CD4-positive, CD25-positive, alpha-beta regulatory T cell (primary cell): ENCODE measurements at regions not wholly inside any gene's neighbourhood (a gene's known extent, or its start where the extent isn't known, plus 50 kb on each side); places are given as distances from the start of the nearest gene placed in this dataset.

Experiments
- ATAC-seq, 2 donors: fragments of 150-1000 bp; cut with Tn5 transposase; one replicate each; pipeline ENCODE4 v1.10.0; 2021; ENCODE audit warnings: low read depth in 2 of 2, moderate number of reproducible peaks in 2 of 2, moderate library complexity in 1 of 2
- DNase-seq, 3 donors: peaks; one replicate each; pipeline versions ENCODE4 v3.0.0 to v3.0.0-alpha.2; 2012 to 2022; ENCODE audit warnings: mixed read lengths in 1 of 3
- H3K27ac ChIP-seq: one replicate; pipeline ENCODE4 v1.7.0; 2013; ENCODE audit warnings: mild to moderate bottlenecking, low read length; ENCODE audit not compliant: insufficient read depth, poor library complexity, severe bottlenecking
- H3K27me3 ChIP-seq: one replicate; pipeline ENCODE4 v1.7.0; 2013; ENCODE audit warnings: low read length; ENCODE audit not compliant: control insufficient read depth, insufficient read depth
- H3K36me3 ChIP-seq: one replicate; pipeline ENCODE4 v1.7.0; 2013; ENCODE audit warnings: mild to moderate bottlenecking, low read length, moderate library complexity; ENCODE audit not compliant: control insufficient read depth, insufficient read depth
- H3K4me1 ChIP-seq: 2 replicates; pipeline ENCODE4 v1.7.0; 2013; ENCODE audit warnings: mild to moderate bottlenecking, low read length; ENCODE audit not compliant: insufficient read depth, control insufficient read depth, poor library complexity, severe bottlenecking
- H3K4me3 ChIP-seq: one replicate; pipeline ENCODE4 v1.7.0; 2013; ENCODE audit warnings: low read depth, mild to moderate bottlenecking, low read length, moderate library complexity
- H3K9me3 ChIP-seq, 2 experiments: 1 replicate in 1 of 2; 2 replicates in 1 of 2; pipeline ENCODE4 v1.7.0; 2013; ENCODE audit warnings: low read length in 2 of 2, mild to moderate bottlenecking in 1 of 2, moderate library complexity in 1 of 2; ENCODE audit not compliant: control insufficient read depth in 2 of 2
- H3K27ac Mint-ChIP-seq, 3 donors: one replicate each; pipeline ENCODE4 v1.8.0; 2020 to 2022; ENCODE audit warnings: mild to moderate bottlenecking in 3 of 3, mixed read lengths in 3 of 3, moderate library complexity in 2 of 3
- H3K27me3 Mint-ChIP-seq: one replicate; pipeline ENCODE4 v1.8.0; 2022; ENCODE audit warnings: mild to moderate bottlenecking, mixed read lengths
- H3K36me3 Mint-ChIP-seq: one replicate; pipeline ENCODE4 v1.8.0; 2020; ENCODE audit warnings: mixed read lengths
- H3K4me1 Mint-ChIP-seq, 4 donors: one replicate each; pipeline ENCODE4 v1.8.0; 2020 to 2022; ENCODE audit warnings: mixed read lengths in 4 of 4, mild to moderate bottlenecking in 1 of 4
- H3K4me3 Mint-ChIP-seq, 4 donors: one replicate each; pipeline ENCODE4 v1.8.0; 2020 to 2022; ENCODE audit warnings: mild to moderate bottlenecking in 4 of 4, mixed read lengths in 4 of 4, moderate library complexity in 3 of 4
- H3K9me3 Mint-ChIP-seq, 7 donors: one replicate each; pipeline ENCODE4 v1.8.0; 2020 to 2022; ENCODE audit warnings: mixed read lengths in 7 of 7, mild to moderate bottlenecking in 3 of 7, moderate library complexity in 2 of 7

- DNase-seq (no peak), ATAC-seq (no peak)
- Histone ChIP-seq H3K4me3 (no peak overlapping the region), H3K27me3 (no peaks in the 10 kb centered on the region), H3K36me3 (no peaks in the 10 kb centered on the region), H3K27ac (no peak overlapping the region), H3K9me3 (no peaks in the 10 kb centered on the region), H3K4me1 (no peaks in the 10 kb centered on the region)
- H3K4me1 Mint-ChIP-seq = no peaks in the 10 kb centered on the region
- no peak overlapping the region for H3K27ac Mint-ChIP-seq
- no peaks in the 10 kb centered on the region for H3K36me3 Mint-ChIP-seq
- no peak overlapping the region for H3K4me3 Mint-ChIP-seq
- H3K9me3 Mint-ChIP-seq = no peaks in the 10 kb centered on the region
- peaks cover 3% of the 10 kb centered on the region for H3K27me3 Mint-ChIP-seq
Observed at GRCh38 chr20:60869087-60869486, 383.0 kb upstream of the CDH4 start.

GRCh38 chr20:60869625-60870024 lies 382.4 kb upstream of the CDH4 start:
- Mint-ChIP-seq H3K9me3 (no peaks in the 10 kb centered on the region), H3K36me3 (no peaks in the 10 kb centered on the region), H3K27me3 (peaks cover 4% of the 10 kb centered on the region), H3K27ac (no peak overlapping the region), H3K4me1 (no peaks in the 10 kb centered on the region), H3K4me3 (no peak overlapping the region)
- H3K27me3 ChIP-seq = no peaks in the 10 kb centered on the region
- H3K4me3 ChIP-seq = no peak overlapping the region
- no peaks in the 10 kb centered on the region for H3K36me3 ChIP-seq
- H3K9me3 ChIP-seq = no peaks in the 10 kb centered on the region
- ATAC-seq (no peak), DNase-seq (no peak)
- no peak overlapping the region for H3K27ac ChIP-seq
- no peaks in the 10 kb centered on the region for H3K4me1 ChIP-seq

- Mint-ChIP-seq H3K27me3 (peaks cover 4% of the 10 kb centered on the region), H3K27ac (no peak overlapping the region), H3K36me3 (no peaks in the 10 kb centered on the region), H3K4me3 (no peak overlapping the region), H3K9me3 (no peaks in the 10 kb centered on the region), H3K4me1 (no peaks in the 10 kb centered on the region)
- Histone ChIP-seq H3K36me3 (no peaks in the 10 kb centered on the region), H3K4me1 (no peaks in the 10 kb centered on the region), H3K27me3 (no peaks in the 10 kb centered on the region), H3K4me3 (no peak overlapping the region), H3K9me3 (no peaks in the 10 kb centered on the region), H3K27ac (no peak overlapping the region)
- ATAC-seq (no peak), DNase-seq (no peak)
Observed at GRCh38 chr20:60870040-60870439, 382.0 kb upstream of the CDH4 start.

- H3K9me3 ChIP-seq = no peaks in the 10 kb centered on the region
- H3K36me3 ChIP-seq = no peaks in the 10 kb centered on the region
- DNase-seq (no peak), ATAC-seq (no peak)
- H3K27me3 ChIP-seq = no peaks in the 10 kb centered on the region
- Mint-ChIP-seq H3K27me3 (peaks cover 4% of the 10 kb centered on the region), H3K27ac (no peak overlapping the region), H3K4me3 (no peak overlapping the region), H3K4me1 (no peaks in the 10 kb centered on the region), H3K36me3 (no peaks in the 10 kb centered on the region), H3K9me3 (no peaks in the 10 kb centered on the region)
- H3K4me1 ChIP-seq = no peaks in the 10 kb centered on the region
- no peak overlapping the region for H3K4me3 ChIP-seq
- H3K27ac ChIP-seq = no peak overlapping the region
Observed at GRCh38 chr20:60872224-60872623, 379.8 kb upstream of the CDH4 start.

GRCh38 chr20:60877071-60877857 lies 374.8 kb upstream of the CDH4 start:
- Histone ChIP-seq H3K27me3 (no peaks in the 10 kb centered on the region), H3K4me1 (no peaks in the 10 kb centered on the region), H3K9me3 (no peaks in the 10 kb centered on the region), H3K27ac (no peak overlapping the region), H3K36me3 (no peaks in the 10 kb centered on the region), H3K4me3 (no peak overlapping the region)
- Mint-ChIP-seq H3K36me3 (no peaks in the 10 kb centered on the region), H3K4me3 (no peak overlapping the region), H3K27me3 (peaks cover 4% of the 10 kb centered on the region), H3K4me1 (no peaks in the 10 kb centered on the region), H3K27ac (no peak overlapping the region), H3K9me3 (no peaks in the 10 kb centered on the region)
- DNase-seq (no peak), ATAC-seq (no peak)

GRCh38 chr20:60882836-60883235 lies 369.2 kb upstream of the CDH4 start:
- no peaks in the 10 kb centered on the region for H3K36me3 Mint-ChIP-seq
- no peaks in the 10 kb centered on the region for H3K27me3 Mint-ChIP-seq
- DNase-seq (no peak), ATAC-seq (no peak)
- no peak overlapping the region for H3K4me3 Mint-ChIP-seq
- H3K4me1 Mint-ChIP-seq = no peaks in the 10 kb centered on the region
- no peaks in the 10 kb centered on the region for H3K9me3 Mint-ChIP-seq
- H3K4me3 ChIP-seq = no peak overlapping the region
- H3K27ac Mint-ChIP-seq = no peak overlapping the region
- no peaks in the 10 kb centered on the region for H3K27me3 ChIP-seq
- no peak overlapping the region for H3K27ac ChIP-seq
- H3K4me1 ChIP-seq = no peaks in the 10 kb centered on the region
- no peaks in the 10 kb centered on the region for H3K9me3 ChIP-seq
- no peaks in the 10 kb centered on the region for H3K36me3 ChIP-seq

- Mint-ChIP-seq H3K4me1 (no peaks in the 10 kb centered on the region), H3K9me3 (peaks cover 0 to 2% (median 0%) of the 10 kb centered on the region in 7 donors), H3K36me3 (no peaks in the 10 kb centered on the region), H3K27me3 (no peaks in the 10 kb centered on the region), H3K4me3 (no peak overlapping the region), H3K27ac (no peak overlapping the region)
- DNase-seq = no peak
- H3K4me1 ChIP-seq = no peaks in the 10 kb centered on the region
- H3K9me3 ChIP-seq = no peaks in the 10 kb centered on the region
- H3K36me3 ChIP-seq = no peaks in the 10 kb centered on the region
- H3K27me3 ChIP-seq = no peaks in the 10 kb centered on the region
- no peak overlapping the region for H3K27ac ChIP-seq
- ATAC-seq = no peak
- no peak overlapping the region for H3K4me3 ChIP-seq
Observed at GRCh38 chr20:60883496-60883895, 368.6 kb upstream of the CDH4 start.

GRCh38 chr20:60884277-60884676 lies 367.8 kb upstream of the CDH4 start:
- Histone ChIP-seq H3K9me3 (no peaks in the 10 kb centered on the region), H3K27me3 (no peaks in the 10 kb centered on the region), H3K36me3 (no peaks in the 10 kb centered on the region), H3K4me3 (no peak overlapping the region), H3K27ac (no peak overlapping the region), H3K4me1 (no peaks in the 10 kb centered on the region)
- DNase-seq = no peak
- Mint-ChIP-seq H3K4me1 (no peaks in the 10 kb centered on the region), H3K9me3 (peaks cover 0 to 3% (median 0%) of the 10 kb centered on the region in 7 donors), H3K27ac (no peak overlapping the region), H3K4me3 (no peak overlapping the region), H3K27me3 (no peaks in the 10 kb centered on the region), H3K36me3 (no peaks in the 10 kb centered on the region)
- ATAC-seq = no peak
